ENCODE measurements at regions not wholly inside any gene's neighbourhood (a gene's known extent, or its start where the extent isn't known, plus 50 kb on each side); places are given as distances from the start of the nearest gene placed in this dataset.

GRCh38 chr7:91494450-91494849 is 230.2 kb downstream of the FZD1 start:
- TF ChIP-seq CTCF (IDR thresholded peaks at IDR 0.05): no peak
- no peak for TF ChIP-seq POLR2A (IDR thresholded peaks at IDR 0.05)
